Retina (tissue), 1 donor: ENCODE measurements at regions not wholly inside any gene's neighbourhood (a gene's known extent, or its start where the extent isn't known, plus 50 kb on each side); places are given as distances from the start of the nearest gene placed in this dataset.
A peak's percentile ranks its signal among the peaks of the same experiment; 100 is the strongest.
"Not testable (repeated sequence)": the region's sequence is repeated elsewhere in the genome, so short reads cannot be mapped to it uniquely, and the experiment has no call there.

Experiments
- DNase-seq: peaks from one replicate; pipeline ENCODE4 v3.0.0-alpha.2; 2016

- not testable (repeated sequence) for DNase-seq
Measured at GRCh38 chr13:23053711-23054110, 127.1 kb upstream of the SGCG start.

DNA sequence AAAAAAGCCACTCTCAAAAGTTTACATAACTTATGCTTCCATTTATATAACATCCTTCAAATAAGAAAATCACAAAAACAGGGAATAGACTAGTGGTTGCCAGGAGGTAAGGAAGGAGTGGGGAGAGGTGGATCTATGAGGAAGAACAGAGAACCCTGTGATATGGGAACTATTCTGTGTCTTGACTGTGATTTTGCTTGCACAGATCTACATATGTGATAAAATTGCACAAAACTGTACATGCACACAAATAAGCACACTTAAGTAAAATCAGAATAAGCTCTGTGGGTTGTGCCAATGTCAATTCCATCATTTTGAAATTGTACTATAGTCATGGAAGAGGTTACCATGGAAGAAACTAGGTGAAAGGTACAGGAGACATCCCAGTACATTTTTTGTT, 121.6 kb upstream of the SGCG start:
- DNase-seq, result no peak

GRCh38 chr13:23060959-23061358, 119.8 kb upstream of the SGCG start:
- no peak for DNase-seq

GRCh38 chr13:23067129-23067528, 113.7 kb upstream of the SGCG start:
- no peak for DNase-seq

DNA sequence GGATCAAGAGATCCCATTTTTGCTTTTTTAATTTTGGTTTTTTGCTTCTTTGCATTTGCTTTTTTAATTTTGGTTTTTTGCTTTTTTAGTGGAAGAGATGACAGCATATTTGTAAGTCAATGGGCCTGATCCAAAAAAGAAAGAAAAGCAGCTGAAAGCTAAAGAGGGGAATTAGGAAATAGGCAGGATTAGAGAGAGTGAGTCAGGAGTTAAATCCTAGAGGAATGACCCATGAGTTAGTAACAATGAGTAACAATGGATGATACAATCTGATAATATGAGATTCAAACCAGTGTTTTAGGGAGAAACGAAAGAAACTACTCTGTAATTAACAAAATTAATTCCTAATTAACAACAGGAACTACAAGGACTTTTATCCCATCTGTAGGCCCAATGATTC, 111.2 kb upstream of the SGCG start:
- no peak for DNase-seq

DNA sequence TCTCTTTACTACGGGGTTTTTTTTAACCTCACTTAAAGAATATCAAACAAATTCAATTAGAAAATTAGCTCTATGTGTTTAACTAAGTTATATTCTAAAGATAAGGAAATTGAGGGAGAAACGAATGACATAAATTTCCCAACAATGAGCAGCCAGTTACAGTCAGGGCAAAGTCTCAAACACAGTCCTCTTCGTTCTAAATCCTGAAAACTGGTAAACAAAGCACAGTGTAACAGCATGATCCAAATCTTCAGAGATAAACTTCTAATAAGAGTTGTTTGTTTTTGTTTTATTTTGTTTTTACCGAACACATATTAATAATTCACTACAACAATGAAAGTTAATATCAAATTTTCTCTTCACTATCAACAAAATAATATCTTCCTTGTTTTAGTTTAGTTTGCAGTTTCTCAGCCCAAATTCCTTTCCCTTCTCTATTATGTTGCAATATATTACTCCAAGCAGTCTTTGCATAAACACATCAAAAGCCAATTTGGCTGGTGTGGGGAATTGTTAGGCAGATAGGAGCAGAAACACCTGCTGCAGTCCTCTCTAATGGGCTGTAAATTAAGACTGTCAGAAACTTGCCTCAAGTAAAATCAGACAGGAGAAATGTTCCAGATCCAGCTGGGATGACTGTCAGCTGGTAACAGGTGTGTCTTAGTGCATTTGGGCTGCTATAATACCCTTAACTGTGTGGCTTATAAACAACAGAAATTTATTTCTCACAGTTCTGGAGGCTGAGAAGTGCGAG, 106.5 kb upstream of the SGCG start:
- no peak for DNase-seq

- no peak for DNase-seq
Measured at GRCh38 chr13:23081220-23081619, 99.6 kb upstream of the SGCG start.

- DNase-seq, result no peak
Measured at GRCh38 chr13:23081901-23082300, 98.9 kb upstream of the SGCG start.

DNA sequence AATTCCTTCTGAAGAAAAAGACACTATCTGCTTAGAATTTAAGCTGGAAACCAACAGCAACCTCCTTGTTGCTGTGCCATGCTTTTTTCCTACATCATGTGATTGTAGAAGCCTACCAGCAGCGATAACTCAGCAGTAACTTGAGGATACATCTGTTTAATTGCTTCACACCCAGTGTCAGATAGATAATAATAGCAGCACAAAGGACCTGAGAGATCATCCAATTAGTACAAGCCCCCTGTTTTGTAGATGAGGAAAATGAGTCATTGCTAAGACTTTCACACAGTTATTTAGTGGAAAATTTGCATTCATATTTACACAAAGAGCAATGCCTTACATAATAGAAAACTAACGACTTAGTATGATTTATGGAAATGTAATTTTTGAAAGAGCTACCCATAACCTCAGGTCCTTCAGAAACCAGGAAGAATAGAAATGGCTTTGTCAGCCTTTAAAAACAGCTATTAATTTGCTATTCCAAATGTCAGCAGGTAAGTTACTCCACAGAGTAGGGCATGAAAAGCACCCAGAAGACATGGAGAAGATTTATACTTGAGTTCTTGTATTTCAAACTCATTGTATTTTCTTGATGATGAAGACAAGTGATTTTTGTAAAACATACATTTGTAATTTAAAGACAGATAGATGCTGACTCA, 93.7 kb upstream of the SGCG start:
- no peak for DNase-seq

GRCh38 chr13:23087880-23088279, 92.9 kb upstream of the SGCG start:
- no peak for DNase-seq

DNA sequence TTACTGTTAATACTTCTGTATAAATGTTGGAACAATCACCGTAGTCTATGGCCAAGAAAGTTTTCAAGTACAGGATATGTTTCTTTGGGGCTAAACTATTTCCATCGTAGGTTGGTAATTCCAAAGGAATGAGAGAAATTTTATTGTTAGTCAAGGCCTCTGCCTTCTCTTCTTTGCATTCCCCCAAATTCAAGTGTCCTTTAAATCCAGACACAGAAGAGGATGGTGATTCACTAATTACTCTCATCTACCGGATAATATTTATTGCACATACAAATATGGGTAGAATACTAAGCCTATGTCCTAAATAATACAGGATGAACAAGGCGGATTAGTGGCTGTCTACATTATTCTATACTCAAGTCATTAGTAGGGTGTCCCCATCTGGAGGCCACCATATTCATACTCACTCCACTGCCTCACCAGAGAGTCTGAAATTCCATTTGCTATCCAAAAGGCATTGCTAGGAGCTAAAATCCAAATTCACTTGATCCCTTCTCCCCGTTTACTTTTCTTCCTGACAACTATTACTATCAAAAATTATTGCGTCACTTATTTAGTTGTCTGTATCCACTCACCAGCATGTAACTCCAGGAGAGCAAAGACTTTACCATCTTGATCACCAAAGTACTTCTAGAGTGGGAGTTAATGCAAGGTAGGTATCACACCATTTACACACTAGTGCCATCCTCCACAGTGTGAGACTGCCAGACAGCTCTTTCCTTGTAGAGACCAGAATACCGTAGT, 82.4 kb upstream of the SGCG start:
- no peak for DNase-seq

DNA sequence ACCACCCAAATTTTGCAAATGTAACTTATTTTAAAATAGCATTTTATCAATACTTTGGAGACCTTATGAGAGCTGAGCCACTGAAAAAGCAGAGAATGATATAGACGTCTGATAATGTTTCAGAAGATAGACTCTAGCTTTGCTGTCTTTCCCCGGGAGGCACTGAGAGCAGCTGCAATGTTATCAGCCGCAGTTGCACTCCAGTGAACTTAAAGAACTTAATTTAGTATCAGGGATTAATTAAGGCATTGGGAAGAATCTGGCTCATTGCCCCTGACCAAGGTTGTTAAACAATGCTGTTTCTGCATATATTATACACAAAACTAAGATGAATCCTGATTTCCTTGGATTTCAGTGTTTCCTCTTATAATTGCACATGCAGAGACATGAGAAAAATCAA, 75.7 kb upstream of the SGCG start:
- peak; percentile 26 for DNase-seq

DNA sequence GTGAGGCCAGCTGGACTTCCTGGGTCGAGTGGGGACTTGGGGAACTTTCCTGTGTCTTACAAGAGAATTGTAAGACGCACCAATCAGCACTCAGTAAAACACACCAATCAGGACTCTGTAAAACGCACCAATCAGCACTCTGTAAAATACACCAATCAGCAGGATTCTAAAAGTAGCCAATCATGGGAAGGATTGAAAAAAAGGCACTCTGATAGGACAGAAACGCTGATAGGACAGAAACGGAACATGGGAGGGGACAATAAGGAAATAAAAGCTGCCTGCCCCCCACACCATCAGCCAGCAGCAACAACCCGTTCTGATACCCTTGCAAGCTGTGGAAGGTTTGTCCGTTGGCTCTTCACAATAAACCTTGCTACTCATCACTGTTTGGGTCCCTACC, 73.1 kb upstream of the SGCG start:
- no peak for DNase-seq

DNA sequence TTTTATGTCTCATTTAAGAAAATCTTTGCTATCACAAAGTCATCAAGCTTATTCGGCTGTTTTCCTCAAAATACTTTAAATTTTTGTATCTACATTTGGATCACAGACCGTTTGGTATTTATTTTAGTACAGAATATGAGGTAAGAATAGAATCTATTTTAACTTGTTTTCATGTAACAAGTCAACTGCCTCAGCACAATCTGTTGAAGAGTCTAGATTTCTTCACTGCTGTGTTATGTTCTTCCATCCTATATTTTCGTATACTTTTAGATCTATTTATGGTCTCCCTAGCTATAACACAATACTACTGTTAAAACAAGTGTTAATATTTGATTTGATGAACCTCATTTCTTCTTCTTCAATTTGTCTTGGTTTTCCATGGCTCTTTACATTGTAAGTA, 61.6 kb upstream of the SGCG start:
- no peak for DNase-seq

DNA sequence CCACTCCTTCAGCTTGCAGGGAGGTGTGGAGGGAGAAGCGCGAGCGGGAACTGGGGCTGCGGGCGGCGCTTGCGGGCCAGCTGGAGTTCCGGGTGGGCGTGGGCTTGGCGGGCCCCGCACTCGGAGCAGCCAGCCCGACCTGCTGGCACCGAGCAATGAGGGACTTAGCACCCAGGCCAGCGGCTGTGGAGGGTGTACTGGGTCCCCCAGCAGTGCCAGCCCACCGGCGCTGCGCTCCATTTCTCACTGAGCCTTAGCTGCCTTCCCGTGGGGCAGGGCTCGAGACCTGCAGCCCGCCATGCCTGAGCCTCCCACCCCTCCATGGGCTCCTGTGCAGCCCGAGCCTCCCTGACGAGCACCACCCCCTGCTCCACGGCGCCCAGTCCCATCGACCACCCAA, 53.2 kb upstream of the SGCG start:
- not testable (repeated sequence) for DNase-seq

DNA sequence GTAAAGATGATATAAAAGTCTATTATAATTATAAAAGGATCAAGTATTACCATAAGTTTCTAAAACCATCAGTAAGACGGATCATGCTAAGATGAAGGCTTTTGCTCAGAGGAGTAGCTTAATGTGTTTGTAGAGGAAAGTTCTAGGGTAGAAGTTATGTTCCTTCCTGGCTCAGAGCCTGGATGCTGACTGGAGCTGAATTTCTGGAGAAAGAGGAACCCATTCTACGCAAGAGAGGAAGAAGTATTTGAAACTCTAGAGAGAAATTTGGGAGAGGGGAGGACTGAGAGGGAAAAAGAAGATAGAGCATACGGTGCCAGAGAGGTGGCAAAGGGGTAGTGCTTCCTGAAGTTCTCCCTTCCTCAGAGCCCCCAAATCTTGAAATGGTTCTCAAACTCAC, 51.4 kb upstream of the SGCG start:
- no peak for DNase-seq
